ENCODE measurements at regions not wholly inside any gene's neighbourhood (a gene's known extent, or its start where the extent isn't known, plus 50 kb on each side); places are given as distances from the start of the nearest gene placed in this dataset.

DNA sequence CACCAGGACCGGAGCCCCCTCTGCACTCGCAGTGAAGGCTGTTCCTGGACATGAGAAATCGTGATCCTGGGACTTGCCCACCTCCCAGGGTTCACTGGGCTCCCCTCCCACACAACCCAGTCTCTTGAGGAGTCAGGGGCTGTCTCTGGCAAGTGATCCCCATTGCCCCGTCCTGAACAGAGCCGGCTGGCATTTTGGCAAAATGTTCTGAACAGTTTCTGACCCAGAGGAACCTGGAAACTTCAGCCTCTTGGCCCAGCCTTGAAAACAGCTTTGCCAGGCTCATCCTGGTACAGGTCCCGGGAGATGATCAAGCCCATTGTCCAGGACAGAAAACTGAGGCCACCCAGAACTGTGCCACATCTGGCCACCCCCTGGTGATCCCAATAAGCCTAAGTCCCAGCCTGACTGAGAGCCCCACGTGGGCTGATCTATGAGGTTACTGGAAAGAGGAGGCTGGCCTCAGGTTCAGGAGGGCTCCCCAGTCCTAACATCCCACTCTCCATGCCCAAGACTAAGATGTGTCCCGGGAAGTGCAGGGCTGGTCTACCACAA is 115.7 kb downstream of the OAT start:
- no peak for DNase-seq (ENCODE audit: low read depth in 3 of 3)

- no peak for DNase-seq (ENCODE audit: low read depth in 3 of 3)
Observed at GRCh38 chr10:124301736-124302135, 117.0 kb downstream of the OAT start.

- DNase-seq (ENCODE audit: low read depth in 3 of 3), result no peak
Observed at GRCh38 chr10:124300735-124301134, 118.0 kb downstream of the OAT start.

- no peak for DNase-seq (ENCODE audit: low read depth in 3 of 3)
Observed at GRCh38 chr10:124300224-124300623, 118.5 kb downstream of the OAT start.

DNA sequence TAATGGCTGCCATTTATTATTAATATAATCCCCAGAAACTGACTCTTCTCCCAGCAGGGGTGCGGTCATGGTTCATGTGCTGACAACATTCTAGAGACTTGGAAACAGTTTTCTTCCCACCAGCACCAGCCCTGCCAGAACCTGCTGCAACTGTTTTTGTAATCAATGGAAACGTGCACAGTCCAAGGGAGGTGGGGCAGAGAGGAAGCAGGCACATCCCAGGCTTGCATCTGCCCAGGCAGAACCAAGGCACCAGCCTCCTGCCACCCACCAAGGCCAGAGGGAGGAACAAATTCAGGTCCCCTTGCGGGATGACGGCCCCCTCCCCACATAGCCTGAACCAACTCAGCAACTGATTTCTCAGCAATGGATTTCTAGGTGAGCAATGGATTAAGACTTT is 119.0 kb downstream of the OAT start:
- DNase-seq (ENCODE audit: low read depth in 3 of 3), result no peak

DNA sequence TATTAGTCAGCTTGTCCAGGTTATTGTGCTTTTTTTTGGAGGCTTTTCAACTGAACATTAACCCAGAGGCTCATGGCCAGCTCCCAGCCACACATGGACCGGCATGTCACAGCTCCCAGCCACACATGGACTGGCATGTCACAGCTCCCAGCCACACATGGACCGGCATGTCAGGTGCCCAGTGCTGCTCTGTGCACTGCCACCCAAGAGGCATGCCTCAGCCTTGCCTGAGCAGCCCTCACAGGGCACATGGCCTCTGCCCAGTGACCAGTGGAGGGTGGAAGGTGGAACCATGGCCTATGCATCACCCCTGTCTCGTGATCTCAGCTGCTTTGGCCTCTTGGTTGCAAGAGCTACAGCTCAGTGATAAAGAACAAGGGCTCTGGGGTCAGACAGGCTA is 119.8 kb downstream of the OAT start:
- DNase-seq (ENCODE audit: low read depth in 3 of 3), result no peak

GRCh38 chr10:124296813-124297788 is 121.6 kb downstream of the OAT start:
- no peak for DNase-seq (ENCODE audit: low read depth in 3 of 3)

GRCh38 chr10:124296121-124296812 is 122.5 kb downstream of the OAT start:
- no peak for DNase-seq (ENCODE audit: low read depth in 3 of 3)

DNA sequence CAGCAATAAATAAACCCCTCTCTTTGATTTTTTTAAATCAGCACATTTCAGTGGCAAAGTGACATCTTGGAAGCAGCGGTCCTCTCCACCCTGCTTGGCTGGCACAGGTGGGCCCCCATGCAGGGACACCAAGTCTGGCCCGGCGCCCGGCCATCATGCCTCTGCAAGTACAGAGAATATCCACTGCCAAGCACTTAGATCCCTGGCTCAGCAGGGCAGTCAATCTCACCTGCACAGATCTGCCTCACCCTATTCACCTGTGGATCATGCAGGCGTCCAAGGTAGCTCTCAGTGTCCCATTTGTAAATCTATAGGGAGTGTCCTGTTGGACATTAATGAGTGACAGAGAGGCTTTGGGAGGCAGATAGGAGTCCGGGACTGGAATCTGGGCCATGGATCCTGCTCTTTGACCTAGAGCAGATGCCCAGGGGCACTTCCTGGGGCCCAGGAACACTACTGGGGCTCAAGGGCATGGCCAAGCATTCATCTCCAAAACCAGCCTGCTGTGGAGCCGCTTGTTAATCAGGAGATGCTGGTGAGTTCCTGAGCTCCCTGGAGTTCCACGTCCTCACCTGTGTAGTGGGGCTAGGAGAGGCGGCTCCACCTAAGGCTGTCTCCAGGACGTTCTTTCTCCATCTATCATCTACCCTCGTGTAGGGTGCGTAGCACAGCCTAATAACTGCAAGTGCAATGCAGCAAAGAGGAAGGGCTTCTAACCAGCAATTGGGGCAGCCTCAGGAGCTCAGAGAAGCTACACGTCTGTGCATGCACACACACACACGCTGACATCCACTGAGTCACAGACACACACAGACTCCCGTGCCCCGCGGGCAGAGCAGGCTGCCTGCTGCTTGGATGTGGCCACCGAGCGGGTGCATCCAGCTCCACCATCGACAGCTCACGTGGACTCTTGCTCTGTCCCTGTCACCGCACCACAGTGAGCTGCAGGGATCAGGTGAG is 123.6 kb downstream of the OAT start:
- no peak for DNase-seq (ENCODE audit: low read depth in 3 of 3)

DNA sequence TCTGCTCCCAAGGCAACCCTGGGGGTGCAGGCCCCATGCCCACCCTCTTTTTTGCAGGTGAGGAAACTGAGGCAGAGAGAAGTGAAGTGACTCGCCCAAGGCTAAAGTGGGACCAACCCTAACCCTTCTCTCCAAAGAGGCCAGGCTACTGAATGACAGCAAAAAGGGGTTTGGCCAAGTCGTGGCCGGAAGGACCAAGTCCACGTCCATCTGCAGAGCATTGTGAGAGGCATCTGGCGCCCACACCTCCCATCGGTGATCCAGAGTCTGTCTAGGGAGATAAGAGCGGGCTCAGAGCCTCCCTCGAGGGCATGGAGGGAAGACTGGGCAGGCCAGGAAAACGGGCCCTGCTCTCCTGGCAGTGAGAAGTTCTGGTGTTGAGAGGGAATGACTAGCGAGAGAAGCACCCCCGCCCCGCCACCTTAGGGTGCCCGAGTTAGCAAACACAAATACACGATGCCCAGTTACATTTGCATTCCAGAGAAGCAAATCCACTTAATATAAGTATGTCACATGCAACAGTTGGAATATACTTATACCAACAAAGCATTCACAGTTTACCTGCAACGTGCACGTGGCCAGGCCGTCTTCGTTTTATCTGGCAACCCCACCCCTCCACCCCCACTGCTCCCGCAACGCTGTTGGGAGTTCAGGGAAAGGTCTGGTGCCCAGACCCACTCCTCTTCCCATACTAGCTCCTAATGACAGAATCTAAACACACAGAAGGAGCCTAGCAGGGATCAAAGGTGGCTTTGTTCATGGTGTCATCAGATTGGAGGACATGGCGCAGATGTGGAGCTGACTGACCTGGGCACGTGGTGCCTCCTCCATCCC is 124.9 kb downstream of the OAT start:
- DNase-seq (ENCODE audit: low read depth in 3 of 3), result no peak

- DNase-seq (ENCODE audit: low read depth in 3 of 3), result no peak
Observed at GRCh38 chr10:124292911-124293615, 125.7 kb downstream of the OAT start.

- no peak for DNase-seq (ENCODE audit: low read depth in 3 of 3)
Observed at GRCh38 chr10:124291001-124291701, 127.6 kb downstream of the OAT start.

- no peak for DNase-seq (ENCODE audit: low read depth in 3 of 3)
Observed at GRCh38 chr10:124289851-124290795, 128.6 kb downstream of the OAT start.

DNA sequence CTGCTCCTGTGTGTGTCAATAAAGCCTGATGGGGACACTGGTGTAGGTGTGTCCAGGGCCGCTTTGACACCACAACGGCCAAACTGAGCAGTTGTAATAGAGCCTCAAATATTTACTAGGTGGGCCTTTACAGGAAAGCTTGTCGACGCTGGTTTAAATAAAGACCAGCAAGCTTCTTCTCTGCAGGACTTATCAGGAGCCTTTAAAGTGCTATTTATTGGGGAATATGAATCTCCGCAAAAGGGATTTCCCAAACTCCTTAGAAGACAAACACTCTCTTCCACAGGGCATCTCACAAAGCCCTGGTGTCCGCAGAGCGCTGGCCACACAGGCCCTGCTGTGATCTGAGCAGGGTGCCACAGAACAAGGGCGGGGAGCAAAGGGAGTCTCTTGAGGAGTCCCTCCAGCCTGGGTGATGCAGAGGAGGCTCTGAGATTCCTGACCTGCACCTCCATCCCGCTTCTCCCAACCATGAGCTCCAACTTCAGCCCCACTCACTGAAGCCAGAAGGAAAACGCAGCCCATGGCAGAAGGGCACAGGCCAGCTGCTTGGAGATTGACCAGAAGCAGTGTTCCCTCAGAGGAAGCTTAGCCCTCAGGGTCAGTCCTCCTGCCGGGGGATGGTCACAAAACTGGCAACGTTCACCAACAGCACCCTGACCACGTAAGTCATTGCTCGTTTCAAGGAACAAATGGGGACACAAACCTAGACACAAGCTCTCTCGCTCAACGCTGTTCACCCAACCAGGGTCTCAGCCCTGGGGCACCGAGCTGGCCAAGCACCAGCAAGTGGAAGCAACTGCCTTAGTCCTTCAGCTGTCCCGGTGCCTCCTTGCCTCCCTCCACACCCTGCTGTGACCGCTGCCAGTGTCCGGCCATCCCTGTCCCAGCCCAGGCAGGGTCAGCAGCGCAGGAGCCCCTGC is 129.5 kb downstream of the OAT start:
- no peak for DNase-seq (ENCODE audit: low read depth in 3 of 3)

GRCh38 chr10:124288486-124288885 is 130.2 kb downstream of the OAT start:
- DNase-seq (ENCODE audit: low read depth in 3 of 3), result no peak

- no peak for DNase-seq (ENCODE audit: low read depth in 3 of 3)
Observed at GRCh38 chr10:124287791-124288190, 130.9 kb downstream of the OAT start.

DNA sequence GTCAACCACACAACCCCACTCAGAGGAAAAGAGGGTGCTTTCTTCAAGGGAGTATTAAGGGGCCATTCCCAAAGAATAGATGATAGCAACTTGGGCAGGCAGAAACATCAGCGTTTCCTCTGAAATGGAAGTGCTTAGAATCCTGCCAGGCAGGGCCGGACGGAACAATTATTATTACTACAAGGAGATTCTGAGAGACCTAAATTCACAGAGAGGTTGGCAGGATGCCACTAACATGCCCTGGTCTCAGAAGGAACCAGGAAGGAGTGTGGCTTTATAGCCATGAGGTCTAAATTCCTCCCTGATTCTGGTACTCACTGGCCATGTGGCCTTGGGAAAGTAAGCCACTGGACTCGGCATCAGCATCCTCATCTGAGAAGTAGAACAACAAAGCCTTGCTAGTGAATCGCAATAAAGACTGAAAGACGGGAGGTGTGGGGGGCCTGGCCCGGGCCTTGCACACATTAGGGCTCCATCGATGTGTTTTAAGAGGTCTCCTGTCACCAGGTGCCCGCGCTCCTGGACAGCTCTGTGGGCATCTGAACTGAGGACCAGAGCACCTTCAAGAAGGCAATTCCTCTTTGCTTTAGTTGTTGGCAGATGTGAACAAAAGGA is 131.5 kb downstream of the OAT start:
- DNase-seq (ENCODE audit: low read depth in 3 of 3), result no peak

Data from stimulated activated CD4-positive, alpha-beta T cell treated with anti-CD3 and anti-CD28 coated beads, TNF-alpha, amount 100 ng/mL, for 48 hours (primary cell).